HG02870 (cell line): ENCODE measurements at regions not wholly inside any gene's neighbourhood (a gene's known extent, or its start where the extent isn't known, plus 50 kb on each side); places are given as distances from the start of the nearest gene placed in this dataset.

Experiments used
- ATAC-seq: cut with Tn5 transposase; IDR thresholded peaks from one replicate; pipeline ENCODE4 v1.9.1; 2021; ENCODE audit warnings: mild to moderate bottlenecking, moderate library complexity; ENCODE audit not compliant: unreplicated experiment

- ATAC-seq: no peak
These were observed 126.7 kb upstream of the PARP11 start for GRCh38 chr12:3999904-4000303.

GRCh38 chr12:3998968-3999792, 126.0 kb upstream of the PARP11 start:
- no peak for ATAC-seq

- ATAC-seq: no peak
These were observed 125.2 kb upstream of the PARP11 start for GRCh38 chr12:3998397-3998796.

GRCh38 chr12:3996322-3996721, 123.1 kb upstream of the PARP11 start:
- no peak for ATAC-seq

- ATAC-seq: no peak
These were observed 122.1 kb upstream of the PARP11 start for GRCh38 chr12:3995306-3995705.

GRCh38 chr12:3994500-3994899, 121.3 kb upstream of the PARP11 start:
- no peak for ATAC-seq

GRCh38 chr12:3992945-3993344, 119.7 kb upstream of the PARP11 start:
- ATAC-seq: no peak

GRCh38 chr12:3991798-3992580, 118.8 kb upstream of the PARP11 start:
- ATAC-seq: no peak

- no peak for ATAC-seq
These were observed 117.5 kb upstream of the PARP11 start for GRCh38 chr12:3990501-3991280.

GRCh38 chr12:3989218-3989550, 116.0 kb upstream of the PARP11 start:
- ATAC-seq: no peak

- peak; percentile 89 for ATAC-seq
These were observed 115.5 kb upstream of the PARP11 start for GRCh38 chr12:3988519-3989217.

GRCh38 chr12:3987571-3987970, 114.4 kb upstream of the PARP11 start:
- ATAC-seq: no peak

- no peak for ATAC-seq
These were observed 107.5 kb upstream of the PARP11 start for GRCh38 chr12:3980504-3981272.

- no peak for ATAC-seq
These were observed 104.4 kb upstream of the PARP11 start for GRCh38 chr12:3977621-3978020.

GRCh38 chr12:3976351-3976938, 103.2 kb upstream of the PARP11 start:
- ATAC-seq: no peak

- no peak for ATAC-seq
These were observed 102.5 kb upstream of the PARP11 start for GRCh38 chr12:3975652-3976051.

- ATAC-seq: no peak
These were observed 101.7 kb upstream of the PARP11 start for GRCh38 chr12:3974883-3975282.

- no peak for ATAC-seq
These were observed 100.9 kb upstream of the PARP11 start for GRCh38 chr12:3973973-3974644.

- no peak for ATAC-seq
These were observed 100.2 kb upstream of the PARP11 start for GRCh38 chr12:3973269-3973884.
